NCI-H748 treated with DMSO at 0.1 percent for 48 hours (cell line): ENCODE measurements at regions not wholly inside any gene's neighbourhood (a gene's known extent, or its start where the extent isn't known, plus 50 kb on each side); places are given as distances from the start of the nearest gene placed in this dataset.
A peak's percentile ranks its signal among the peaks of the same experiment; 100 is the strongest.

Source experiments
- DNase-seq: peaks from one replicate; lab custom pipeline; 2025; lab: John Stamatoyannopoulos, UW

DNA sequence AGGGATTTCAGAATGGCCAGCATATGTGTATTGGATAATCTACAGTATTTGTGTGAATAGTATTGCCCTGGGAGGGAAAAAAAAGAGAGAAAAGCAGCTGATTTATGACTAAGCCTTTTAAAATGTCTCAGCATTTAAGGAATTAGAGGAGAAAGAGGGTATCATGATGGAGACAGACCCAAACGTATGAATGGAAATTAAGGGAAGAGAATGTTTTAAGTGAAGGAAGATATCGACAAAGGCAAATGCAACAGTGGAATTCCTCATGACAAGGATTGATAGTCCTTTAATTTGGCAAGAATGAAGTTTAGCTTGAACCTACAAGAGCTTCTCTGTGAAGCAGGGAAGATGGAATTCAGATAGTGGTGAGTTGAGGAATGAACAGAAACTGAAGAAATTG lies 367.3 kb upstream of the POU3F2 start:
- no peak for DNase-seq

DNA sequence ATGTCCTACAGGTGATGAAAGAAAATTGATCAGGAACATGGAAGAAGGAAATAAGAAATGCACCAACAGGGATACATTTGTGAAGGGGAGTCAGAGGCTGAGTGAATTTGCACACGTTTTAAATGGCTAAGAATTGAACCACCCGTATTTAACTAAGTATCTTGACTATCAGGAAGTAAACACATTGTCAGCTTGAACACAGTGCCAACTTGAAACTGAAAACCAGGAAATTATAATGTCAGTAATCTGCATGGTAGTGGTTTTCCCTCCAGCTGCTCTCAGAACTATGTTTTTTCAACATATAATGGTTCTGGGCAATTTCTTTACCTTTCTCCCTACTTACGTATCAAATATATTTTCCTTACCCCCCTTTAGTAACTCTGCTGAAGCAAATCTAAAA lies 366.5 kb upstream of the POU3F2 start:
- no peak for DNase-seq

- DNase-seq = no peak
These were observed 365.2 kb upstream of the POU3F2 start for GRCh38 chr6:98469141-98469540.

GRCh38 chr6:98470821-98471220 lies 363.6 kb upstream of the POU3F2 start:
- DNase-seq = no peak

- DNase-seq = no peak
These were observed 362.9 kb upstream of the POU3F2 start for GRCh38 chr6:98471444-98471843.

- DNase-seq = no peak
These were observed 357.1 kb upstream of the POU3F2 start for GRCh38 chr6:98477231-98477630.

GRCh38 chr6:98484696-98485095 lies 349.7 kb upstream of the POU3F2 start:
- DNase-seq = no peak

DNA sequence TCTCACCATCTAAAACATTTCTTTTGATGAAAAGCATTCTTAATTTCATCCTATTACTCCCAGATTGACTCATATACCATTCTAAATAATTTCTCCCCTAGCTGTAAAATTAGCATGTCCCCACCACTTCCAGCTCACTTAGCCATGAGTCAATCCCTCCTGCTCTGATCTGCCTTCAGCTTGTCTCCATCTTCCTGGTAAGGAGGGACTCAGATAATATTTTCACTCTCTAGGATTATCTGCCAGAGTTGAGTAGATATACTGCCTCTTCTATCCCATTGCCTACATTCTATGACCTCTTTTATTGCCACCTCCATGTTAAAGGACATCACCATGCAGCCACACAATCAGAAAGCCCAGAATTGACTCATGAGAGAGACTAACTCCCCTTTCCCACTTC lies 348.8 kb upstream of the POU3F2 start:
- no peak for DNase-seq

GRCh38 chr6:98486057-98486456 lies 348.3 kb upstream of the POU3F2 start:
- no peak for DNase-seq

- DNase-seq = no peak
These were observed 346.8 kb upstream of the POU3F2 start for GRCh38 chr6:98487612-98488011.

- no peak for DNase-seq
These were observed 336.1 kb upstream of the POU3F2 start for GRCh38 chr6:98498144-98498775.

DNA sequence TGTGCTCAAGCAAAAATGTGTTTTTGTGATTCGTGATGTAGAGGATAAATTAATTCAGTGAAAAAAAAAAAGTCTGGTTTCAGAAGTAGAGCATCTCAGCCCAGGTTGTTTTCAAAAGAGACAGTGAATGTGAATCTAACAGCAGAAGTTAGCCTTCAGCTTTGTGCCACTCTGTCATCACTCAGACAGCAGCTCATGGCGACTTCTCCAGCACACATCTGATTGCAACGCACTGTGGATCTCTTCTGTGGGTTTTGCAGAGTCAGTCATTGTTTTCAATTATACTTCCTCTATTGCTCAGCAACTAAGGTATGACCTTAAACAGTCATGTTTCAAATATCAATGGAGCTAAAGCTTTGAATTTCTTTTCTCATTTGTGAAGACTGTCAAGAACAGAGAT lies 335.5 kb upstream of the POU3F2 start:
- DNase-seq = no peak

DNA sequence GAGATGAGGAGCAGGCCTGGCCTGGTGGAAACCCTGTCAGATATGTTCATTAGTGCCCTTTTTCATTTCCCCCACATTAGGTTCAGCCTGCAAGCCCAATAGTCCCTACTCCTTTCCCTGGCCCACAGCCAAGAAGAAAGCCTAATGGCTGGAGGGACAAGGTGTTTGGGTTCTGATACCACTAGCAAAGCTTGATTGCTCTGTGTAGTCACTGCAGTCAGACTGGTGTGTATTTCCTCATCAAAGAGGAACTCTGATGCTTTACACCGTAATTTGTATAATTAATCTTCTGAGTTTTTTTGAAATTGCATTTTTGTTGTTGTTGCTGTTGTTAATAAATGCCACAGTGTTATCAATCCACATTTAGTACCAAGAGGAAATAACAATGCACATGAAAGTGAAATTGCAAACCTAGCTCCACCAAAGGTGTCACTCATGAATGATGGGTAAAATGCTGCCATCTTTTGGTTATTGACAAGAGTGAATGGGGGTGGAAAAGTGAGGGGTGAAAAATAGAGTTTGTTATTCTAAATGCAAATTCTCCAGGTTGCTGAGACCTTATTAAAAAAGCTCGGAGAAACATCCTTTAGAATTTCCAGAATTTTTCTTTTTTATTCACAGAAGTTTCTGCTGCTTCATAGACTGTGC lies 320.2 kb upstream of the POU3F2 start:
- no peak for DNase-seq

- DNase-seq = no peak
These were observed 319.6 kb upstream of the POU3F2 start for GRCh38 chr6:98514796-98515195.

- peak; percentile 52 for DNase-seq
These were observed 318.2 kb upstream of the POU3F2 start for GRCh38 chr6:98516206-98516605.

- no peak for DNase-seq
These were observed 317.5 kb upstream of the POU3F2 start for GRCh38 chr6:98516866-98517265.

- DNase-seq = peak; percentile 23
These were observed 308.5 kb upstream of the POU3F2 start for GRCh38 chr6:98525860-98526259.

DNA sequence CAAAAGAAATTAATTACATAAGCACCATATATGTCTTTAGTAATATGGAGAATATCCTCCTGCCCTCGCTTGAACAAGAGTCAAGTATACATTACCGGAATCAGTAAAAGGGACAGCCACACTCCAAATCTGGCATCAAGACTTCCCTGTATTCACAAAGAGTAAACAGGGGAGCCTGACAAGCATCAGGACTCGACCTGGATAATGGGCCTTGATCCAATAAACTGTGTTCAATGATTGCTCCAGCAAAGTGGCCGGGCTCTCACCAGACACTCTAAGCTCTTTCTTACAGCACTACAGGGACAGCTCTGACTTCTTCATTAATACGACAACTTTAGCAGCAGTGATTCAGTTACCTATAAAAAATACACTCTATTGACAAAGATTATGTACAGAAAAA lies 307.9 kb upstream of the POU3F2 start:
- no peak for DNase-seq

DNA sequence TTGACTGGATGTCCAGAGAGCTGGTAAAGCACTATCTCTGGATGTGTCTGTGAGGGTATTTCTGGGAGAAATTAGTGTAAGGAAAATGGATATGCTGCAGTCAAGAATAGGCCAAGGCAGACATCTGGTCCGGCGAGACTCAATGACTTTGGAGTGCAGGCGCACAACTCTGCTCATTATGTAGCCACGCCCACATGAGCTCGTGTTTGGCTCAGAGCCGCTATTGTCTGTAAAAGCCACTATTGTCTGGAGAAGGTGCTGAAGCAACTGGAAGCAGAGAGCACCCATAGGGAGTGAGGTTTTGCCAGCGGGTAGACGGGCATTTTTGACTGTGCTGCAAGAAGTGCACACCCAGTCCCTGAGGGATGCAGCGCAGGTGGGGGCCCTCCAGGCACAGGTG lies 305.0 kb upstream of the POU3F2 start:
- DNase-seq = no peak

DNA sequence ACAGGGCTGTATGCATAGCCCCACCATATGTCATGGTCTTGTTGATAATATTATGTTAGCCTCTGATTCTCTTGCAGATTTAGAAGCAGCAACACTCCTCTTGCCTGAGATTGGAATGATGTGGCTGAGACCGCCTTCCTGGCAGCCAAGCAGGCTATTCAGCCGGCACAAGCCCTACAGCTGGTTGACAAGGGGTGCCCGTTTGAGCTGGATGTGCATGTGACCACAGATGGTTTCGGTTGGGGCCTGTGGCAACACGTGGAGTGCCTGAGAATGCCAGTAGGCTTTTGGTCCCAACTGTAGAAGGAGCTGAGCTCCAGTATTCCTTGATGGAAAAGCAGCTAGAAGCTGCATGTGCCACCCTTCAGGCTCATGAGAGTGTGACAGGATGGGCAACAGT lies 303.6 kb upstream of the POU3F2 start:
- no peak for DNase-seq

GRCh38 chr6:98532004-98532403 lies 302.4 kb upstream of the POU3F2 start:
- DNase-seq = no peak

DNA sequence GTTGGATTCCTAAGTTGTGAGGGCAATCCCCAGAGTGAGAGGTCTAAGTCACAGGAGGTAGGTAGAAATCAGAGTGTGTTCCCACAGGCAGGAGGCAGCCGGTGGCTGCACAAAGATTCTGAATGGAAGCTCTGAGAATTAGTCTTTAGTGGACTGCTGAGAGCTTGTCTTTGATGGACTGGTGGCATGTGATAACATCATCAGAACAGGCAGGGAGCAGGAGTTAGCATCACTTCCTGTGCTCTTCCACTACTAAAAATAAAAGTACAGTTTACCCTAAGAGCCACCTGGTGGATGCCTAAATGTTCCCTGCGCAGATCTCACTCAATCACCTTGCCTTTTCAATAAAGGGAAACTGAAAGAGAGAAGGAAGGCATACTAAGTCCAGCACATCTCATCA lies 294.6 kb upstream of the POU3F2 start:
- DNase-seq = peak; percentile 24

GRCh38 chr6:98546376-98546775 lies 288.0 kb upstream of the POU3F2 start:
- DNase-seq = no peak

DNA sequence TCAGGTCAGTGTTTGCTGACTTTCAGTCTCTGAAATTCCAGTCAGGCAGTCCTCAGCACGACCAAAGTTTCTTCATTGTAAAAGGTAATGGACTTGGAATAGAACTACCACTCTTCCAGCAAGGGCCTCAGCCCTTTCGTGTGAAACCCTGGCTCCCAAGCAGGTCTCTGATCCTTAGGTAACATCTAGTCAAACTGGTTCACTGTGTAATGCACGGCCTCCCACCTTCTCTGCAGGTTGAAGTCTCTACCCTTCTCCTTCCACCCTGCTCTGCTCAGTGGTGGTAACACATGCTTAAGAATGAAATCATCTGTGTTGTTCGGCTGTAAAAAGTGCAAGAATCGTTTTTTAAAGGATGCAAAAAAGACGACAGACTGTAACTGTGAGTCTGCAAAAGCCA lies 287.2 kb upstream of the POU3F2 start:
- DNase-seq = no peak
